ENCODE measurements at regions not wholly inside any gene's neighbourhood (a gene's known extent, or its start where the extent isn't known, plus 50 kb on each side); places are given as distances from the start of the nearest gene placed in this dataset.

- TF ChIP-seq POLR2AphosphoS5 (IDR thresholded peaks at IDR 0.05) (no peak), CTCF (IDR thresholded peaks at IDR 0.05) (no peak), EP300 (IDR thresholded peaks at IDR 0.05) (no peak)
Measured at GRCh38 chr2:2582998-2583545, 252.0 kb upstream of the MYT1L start.

Measured in sigmoid colon (tissue), 4 donors.